Breast epithelium (tissue), 3 donors: ENCODE measurements at regions not wholly inside any gene's neighbourhood (a gene's known extent, or its start where the extent isn't known, plus 50 kb on each side); places are given as distances from the start of the nearest gene placed in this dataset.

Source experiments
- CTCF ChIP-seq, 3 donors: fragments of 450-650 bp; IDR thresholded peaks; one replicate each; pipeline ENCODE4 v1.5.1; 2016 to 2017; ENCODE audit warnings: antibody characterized with exemption in 3 of 3, mild to moderate bottlenecking in 3 of 3, moderate library complexity in 3 of 3
- POLR2A ChIP-seq: fragments of 450-650 bp; IDR thresholded peaks from one replicate; pipeline ENCODE4 v1.6.1; 2016; ENCODE audit warnings: antibody characterized with exemption, mild to moderate bottlenecking, moderate library complexity

- TF ChIP-seq CTCF (IDR thresholded peaks at IDR 0.05) = no peak
- no peak for TF ChIP-seq POLR2A
Measured at GRCh38 chr4:123455360-123455759, 58.8 kb downstream of the SPRY1 start.
